Gastrocnemius medialis (tissue), 4 donors: ENCODE measurements at regions not wholly inside any gene's neighbourhood (a gene's known extent, or its start where the extent isn't known, plus 50 kb on each side); places are given as distances from the start of the nearest gene placed in this dataset.

Source experiments
- CTCF ChIP-seq, 5 experiments: fragments of 450-650 bp in 3 of 5; fragments of 200-600 bp in 2 of 5; sonication (generic) in 2 of 5; IDR thresholded peaks in 4 of 5; conservative IDR thresholded peaks in 1 of 5; 1 replicate in 4 of 5; 2 replicates in 1 of 5; pipeline ENCODE4 v1.5.1; 2016 to 2019; ENCODE audit warnings: antibody characterized with exemption in 5 of 5, mild to moderate bottlenecking in 3 of 5, moderate library complexity in 3 of 5
- POLR2A ChIP-seq, 2 donors: fragments of 450-650 bp; IDR thresholded peaks; one replicate each; pipeline ENCODE4 v1.6.1; 2017; ENCODE audit warnings: antibody characterized with exemption in 2 of 2, mild to moderate bottlenecking in 2 of 2, moderate library complexity in 2 of 2

- TF ChIP-seq POLR2A (IDR thresholded peaks at IDR 0.05) (no peak), CTCF (IDR thresholded peaks at IDR 0.05 in 4 of 5, conservative IDR thresholded peaks at IDR 0.05 in 1 of 5) (no peak)
Observed at GRCh38 chr11:64475145-64475544, 80.6 kb upstream of the SLC22A11 start.
